HEK293T (cell line): ENCODE measurements at regions not wholly inside any gene's neighbourhood (a gene's known extent, or its start where the extent isn't known, plus 50 kb on each side); places are given as distances from the start of the nearest gene placed in this dataset.

Source experiments
- CTCF ChIA-PET: fragments of 350-600 bp; formaldehyde crosslinking; extraction: SDS; loops from one replicate; lab custom pipeline; 2021; ENCODE audit warnings: antibody characterized with exemption, inconsistent platforms; lab: Yijun Ruan, JAX
- POLR2A ChIA-PET: fragments of 350-600 bp; formaldehyde crosslinking; extraction: SDS; loops from one replicate; lab custom pipeline; 2020; ENCODE audit warnings: antibody characterized with exemption, inconsistent platforms; lab: Yijun Ruan, JAX
- DNase-seq: peaks from one replicate; pipeline ENCODE4 v3.0.0; 2012; ENCODE audit warnings: mixed read lengths; ENCODE audit errors: extremely low spot score
- BHLHE40 ChIP-seq: fragments of 450-650 bp; IDR thresholded peaks from 2 replicates; pipeline ENCODE4 v1.6.1; 2016; ENCODE audit warnings: mild to moderate bottlenecking, moderate library complexity, borderline replicate concordance
- CTBP1 ChIP-seq: fragments of 450-650 bp; IDR thresholded peaks from 2 replicates; pipeline ENCODE4 v1.6.1; 2016; ENCODE audit warnings: borderline replicate concordance
- FOXM1 ChIP-seq: fragments of 450-650 bp; IDR thresholded peaks from 2 replicates; pipeline ENCODE4 v1.6.1; 2017; ENCODE audit warnings: mild to moderate bottlenecking, borderline replicate concordance
- L3MBTL2 ChIP-seq: fragments of 450-650 bp; conservative IDR thresholded peaks from 2 replicates; pipeline ENCODE4 v1.6.1; 2016; ENCODE audit warnings: mild to moderate bottlenecking
- LEF1 ChIP-seq: fragments of 450-650 bp; IDR thresholded peaks from 2 replicates; pipeline ENCODE4 v1.6.1; 2017; ENCODE audit warnings: mild to moderate bottlenecking, borderline replicate concordance
- SP1 ChIP-seq: fragments of 450-650 bp; IDR thresholded peaks from 2 replicates; pipeline ENCODE4 v1.6.1; 2017
- SUZ12 ChIP-seq: fragments of 450-650 bp; IDR thresholded peaks from 2 replicates; pipeline ENCODE4 v1.6.1; 2016; ENCODE audit warnings: mild to moderate bottlenecking

- ChIA-PET CTCF (interaction anchor here (0.7 to 6.3 kb wide), 4 partner anchors 12 to 165 kb away, joined by 3 to 69 read pairs (median 6); no protein-coding TSS in a partner anchor), POLR2A (no interaction called here)
- no peak for DNase-seq
- TF ChIP-seq CTBP1 (no peak), SUZ12 (no peak)
Observed at GRCh38 chr14:76708771-76709170, 52.5 kb upstream of the VASH1 start.

GRCh38 chr14:76710056-76711010, 50.9 kb upstream of the VASH1 start:
- no peak for TF ChIP-seq L3MBTL2
- TF ChIP-seq CTBP1: no peak
- TF ChIP-seq SP1: no peak
- TF ChIP-seq FOXM1: no peak
- TF ChIP-seq LEF1: no peak
- no peak for TF ChIP-seq SUZ12
- no peak for TF ChIP-seq BHLHE40
- ChIA-PET POLR2A (interaction anchor here (0.6 to 1.7 kb wide), 2 partner anchors 75 to 100 kb away, joined by 3 to 4 read pairs; no protein-coding TSS in a partner anchor), CTCF (interaction anchor here (0.6 to 6.3 kb wide), 10 partner anchors 10 to 527 kb away, joined by 3 to 69 read pairs (median 5); no protein-coding TSS in a partner anchor)
- peak; percentile 61 for DNase-seq
